VCaP (cell line): ENCODE measurements at regions not wholly inside any gene's neighbourhood (a gene's known extent, or its start where the extent isn't known, plus 50 kb on each side); places are given as distances from the start of the nearest gene placed in this dataset.
"Not testable (repeated sequence)": the region's sequence is repeated elsewhere in the genome, so short reads cannot be mapped to it uniquely, and the experiment has no call there.

Experiments used
- H3K27ac ChIP-seq: fragments of 450-650 bp; 2 replicates; pipeline ENCODE4 v1.5.1; 2017
- CTCF ChIP-seq: fragments of 450-650 bp; conservative IDR thresholded peaks from 2 replicates; pipeline ENCODE4 v1.5.1; 2017; ENCODE audit warnings: mild to moderate bottlenecking, moderate library complexity

- TF ChIP-seq CTCF = no peak
- no peak overlapping the region for H3K27ac ChIP-seq
These were observed 119.3 kb upstream of the MDFIC start for GRCh38 chr7:114802632-114803031.

GRCh38 chr7:114806590-114807162 lies 115.2 kb upstream of the MDFIC start:
- no peak overlapping the region for H3K27ac ChIP-seq

GRCh38 chr7:114812570-114812969 lies 109.3 kb upstream of the MDFIC start:
- no peak for TF ChIP-seq CTCF
- H3K27ac ChIP-seq = no peak overlapping the region

More at GRCh38 chr7:114806590-114807162, 115.2 kb upstream of the MDFIC start:
- no peak for TF ChIP-seq CTCF

- H3K27ac ChIP-seq = no peak overlapping the region
- TF ChIP-seq CTCF = no peak
These were observed 108.3 kb upstream of the MDFIC start for GRCh38 chr7:114813624-114814023.

GRCh38 chr7:114817036-114817435 lies 104.9 kb upstream of the MDFIC start:
- not testable (repeated sequence) for H3K27ac ChIP-seq

GRCh38 chr7:114818501-114818900 lies 103.4 kb upstream of the MDFIC start:
- no peak overlapping the region for H3K27ac ChIP-seq
- TF ChIP-seq CTCF = no peak

- H3K27ac ChIP-seq = no peak overlapping the region
These were observed 102.1 kb upstream of the MDFIC start for GRCh38 chr7:114819616-114820362.

More at GRCh38 chr7:114819616-114820362, 102.1 kb upstream of the MDFIC start:
- TF ChIP-seq CTCF = no peak
